ENCODE measurements at regions not wholly inside any gene's neighbourhood (a gene's known extent, or its start where the extent isn't known, plus 50 kb on each side); places are given as distances from the start of the nearest gene placed in this dataset.
A peak's percentile ranks its signal among the peaks of the same experiment; 100 is the strongest.
"Not testable (repeated sequence)": the region's sequence is repeated elsewhere in the genome, so short reads cannot be mapped to it uniquely, and the experiment has no call there.

DNA sequence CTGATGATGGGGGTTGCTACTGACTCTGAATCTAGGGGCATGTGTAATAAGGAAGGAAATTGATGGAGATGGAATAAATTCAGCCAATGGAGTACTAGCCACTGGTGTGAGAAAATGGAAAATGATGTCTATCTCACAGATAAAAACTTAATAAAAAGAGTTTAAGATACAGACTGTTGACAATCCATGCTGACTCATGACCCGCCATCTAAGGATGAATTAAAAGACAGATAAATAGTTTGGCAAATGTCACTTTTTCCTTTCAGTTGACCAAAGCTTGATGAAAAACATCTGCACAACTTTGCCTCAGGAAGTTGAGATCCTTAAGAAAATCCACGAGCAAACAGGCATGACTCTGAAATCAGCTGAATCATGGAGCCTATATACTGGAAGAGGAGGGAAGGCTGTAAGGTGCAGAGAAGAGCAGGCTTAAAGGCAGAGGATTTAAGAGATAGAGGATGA lies 82.6 kb upstream of the BMP5 start:
- no peak for DNase-seq (ENCODE audit: low spot score)
- FAIRE-seq: no peak

DNA sequence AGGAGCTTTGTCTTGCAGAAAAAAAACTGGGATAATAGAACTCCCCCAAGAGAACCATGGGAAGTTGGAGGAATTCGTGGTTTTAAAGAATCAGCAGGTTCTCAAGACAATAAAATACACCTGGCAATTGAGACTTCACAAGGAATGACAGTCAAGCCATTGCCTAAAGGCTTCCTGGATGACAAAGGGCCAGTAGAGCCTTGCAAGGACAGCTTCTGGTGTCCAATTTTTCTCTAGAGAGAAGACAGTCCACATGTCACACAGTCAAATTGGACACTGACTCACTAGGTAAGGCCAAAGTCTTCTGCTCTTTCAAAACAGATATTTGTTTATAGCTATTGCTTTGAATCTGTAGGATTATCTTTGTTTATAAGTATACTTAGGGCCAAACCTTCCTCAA lies 80.3 kb upstream of the BMP5 start:
- DNase-seq (ENCODE audit: low spot score) (no peak), FAIRE-seq (no peak)

GRCh38 chr6:55954436-55954835 lies 79.0 kb upstream of the BMP5 start:
- FAIRE-seq (no peak), DNase-seq (ENCODE audit: low spot score) (no peak)

DNA sequence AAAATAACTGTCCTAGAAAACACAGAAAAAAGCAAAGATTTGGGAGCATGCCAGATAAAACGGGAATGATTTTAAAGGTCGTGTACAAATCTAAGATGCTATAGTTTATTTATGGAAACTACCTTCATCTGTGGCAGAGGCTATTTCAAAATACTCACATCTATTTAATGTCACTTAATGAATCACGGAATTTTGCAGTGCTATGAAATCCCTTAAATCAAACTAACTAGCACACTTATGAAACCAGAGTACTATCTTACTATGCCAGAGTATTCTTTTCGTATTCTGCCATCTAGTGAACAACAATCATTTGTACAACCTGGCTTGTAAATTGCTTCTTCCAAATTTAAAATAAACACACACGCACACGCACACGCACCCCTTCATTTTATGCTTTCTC lies 77.9 kb upstream of the BMP5 start:
- FAIRE-seq: peak; percentile 53
- DNase-seq (ENCODE audit: low spot score): peak; percentile 44

- DNase-seq (ENCODE audit: low spot score) (no peak), FAIRE-seq (no peak)
Observed at GRCh38 chr6:55950071-55950814, 74.9 kb upstream of the BMP5 start.

GRCh38 chr6:55943329-55943728 lies 67.9 kb upstream of the BMP5 start:
- FAIRE-seq (peak; percentile 78), DNase-seq (ENCODE audit: low spot score) (peak; percentile 23)

GRCh38 chr6:55941702-55942101 lies 66.3 kb upstream of the BMP5 start:
- FAIRE-seq (no peak), DNase-seq (ENCODE audit: low spot score) (no peak)

GRCh38 chr6:55937951-55938690 lies 62.7 kb upstream of the BMP5 start:
- FAIRE-seq (no peak), DNase-seq (ENCODE audit: low spot score) (no peak)

DNA sequence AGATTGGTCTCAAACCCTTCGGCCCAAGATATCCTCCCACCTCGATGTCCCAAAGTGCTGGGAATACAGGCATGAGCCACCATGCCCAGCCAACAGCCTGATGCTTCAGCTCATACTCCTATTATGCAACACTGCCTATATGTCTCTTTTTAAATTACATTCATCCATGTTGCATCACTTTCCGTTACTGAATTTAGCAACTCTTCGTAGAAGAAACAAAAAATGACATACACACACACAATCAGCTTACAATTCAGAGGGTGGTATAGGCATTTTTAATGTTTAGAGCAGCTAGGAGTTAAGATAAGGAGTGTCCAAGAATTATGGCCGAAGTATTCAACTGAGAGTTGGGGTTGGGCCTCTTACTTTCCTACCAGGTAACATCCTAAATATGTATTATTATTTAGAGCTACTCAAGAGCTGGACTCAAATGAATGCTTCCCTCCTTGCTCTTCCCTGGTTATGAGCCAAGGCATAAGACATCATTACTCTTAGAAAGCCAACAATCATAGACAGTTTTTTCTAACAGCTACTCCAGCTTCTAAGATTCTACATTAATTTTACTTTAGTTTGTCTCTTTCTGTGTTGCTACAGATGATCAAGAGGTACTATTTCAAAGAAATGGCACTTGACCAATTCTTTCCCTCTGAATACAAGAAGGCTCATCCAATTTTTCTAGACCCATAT lies 62.0 kb upstream of the BMP5 start:
- no peak for FAIRE-seq
- DNase-seq (ENCODE audit: low spot score): no peak

GRCh38 chr6:55931101-55931500 lies 55.7 kb upstream of the BMP5 start:
- DNase-seq (ENCODE audit: low spot score) (no peak), FAIRE-seq (no peak)

DNA sequence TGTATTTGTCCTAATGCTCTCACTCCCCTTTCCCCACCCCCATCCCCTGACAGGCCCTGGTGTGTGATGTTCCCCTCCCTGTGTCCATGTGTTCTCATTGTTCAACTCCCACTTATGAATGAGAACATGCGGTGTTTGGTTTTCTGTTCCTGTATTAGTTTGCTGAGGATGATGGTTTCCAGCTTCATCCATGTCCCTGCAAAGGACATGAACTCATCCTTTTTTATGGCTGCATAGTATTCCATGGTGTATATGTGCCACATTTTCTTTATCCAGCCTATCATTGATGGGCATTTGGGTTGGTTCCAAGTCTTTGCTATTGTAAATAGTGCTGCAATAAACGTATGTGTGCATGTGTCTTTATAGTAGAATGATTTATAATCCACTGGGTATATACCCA lies 52.3 kb upstream of the BMP5 start:
- not testable (repeated sequence) for DNase-seq (ENCODE audit: low spot score); FAIRE-seq

GRCh38 chr6:55925292-55925691 lies 49.9 kb upstream of the BMP5 start:
- FAIRE-seq (peak; percentile 93), DNase-seq (ENCODE audit: low spot score) (peak; percentile 75)

Measured in RCC 7860 (cell line).